WTC11 (cell line): ENCODE measurements at regions not wholly inside any gene's neighbourhood (a gene's known extent, or its start where the extent isn't known, plus 50 kb on each side); places are given as distances from the start of the nearest gene placed in this dataset.

ENCODE experiments used
- ATAC-seq: fragments of 200-7000 bp; cut with Tn5 transposase; 2 replicates; pipeline ENCODE4 v1.10.0; 2021; ENCODE audit warnings: mild to moderate bottlenecking, moderate library complexity
- CTCF ChIA-PET: fragments of 300-600 bp; sonication (Branson Sonifier 250); formaldehyde crosslinking; loops from one replicate; lab custom pipeline; 2021; ENCODE audit warnings: antibody characterized with exemption; lab: Charles Lee
- POLR2A ChIA-PET: fragments of 350-600 bp; sonication (Branson Sonifier 250); formaldehyde crosslinking; loops from one replicate; lab custom pipeline; 2021; ENCODE audit warnings: antibody characterized with exemption; lab: Charles Lee
- DNase-seq: peaks from one replicate; pipeline ENCODE4 v3.0.0; 2021; ENCODE audit warnings: low spot score
- H3K27ac Mint-ChIP-seq: 2 replicates; pipeline ENCODE4 v1.8.0; 2021; ENCODE audit warnings: mixed read lengths
- H3K27me3 Mint-ChIP-seq: 2 replicates; pipeline ENCODE4 v1.8.0; 2021; ENCODE audit warnings: low read depth, mild to moderate bottlenecking, moderate library complexity, mixed read lengths
- H3K36me3 Mint-ChIP-seq: 2 replicates; pipeline ENCODE4 v1.8.0; 2021; ENCODE audit warnings: mixed read lengths
- H3K4me1 Mint-ChIP-seq: 2 replicates; pipeline ENCODE4 v1.8.0; 2022; ENCODE audit warnings: mixed read lengths
- H3K4me3 Mint-ChIP-seq: 2 replicates; pipeline ENCODE4 v1.8.0; 2021; ENCODE audit warnings: mild to moderate bottlenecking, moderate library complexity, mixed read lengths
- H3K9me3 Mint-ChIP-seq: 2 replicates; pipeline ENCODE4 v1.8.0; 2021; ENCODE audit warnings: mixed read lengths
- AR ChIP-seq: fragments of 250-450 bp; sonication (Bioruptor Pico); IDR thresholded peaks from 2 replicates; pipeline ENCODE4 v1.9.0; 2021; ENCODE audit warnings: mild to moderate bottlenecking
- ARID4B ChIP-seq: sonication (generic); formaldehyde crosslinking; IDR thresholded peaks from 2 replicates; pipeline ENCODE4 v1.8.0; 2023; ENCODE audit warnings: missing genetic modification reagents, mild to moderate bottlenecking, borderline replicate concordance
- CREB1 ChIP-seq: sonication (generic); formaldehyde crosslinking; IDR thresholded peaks from 2 replicates; pipeline ENCODE4 v1.8.0; 2023; ENCODE audit warnings: mild to moderate bottlenecking, missing genetic modification reagents
- ELF4 ChIP-seq: sonication (generic); formaldehyde crosslinking; IDR thresholded peaks from 2 replicates; pipeline ENCODE4 v1.8.1; 2022; ENCODE audit warnings: low read depth, mild to moderate bottlenecking, moderate library complexity, missing genetic modification reagents
- FOXP1 ChIP-seq: sonication (generic); formaldehyde crosslinking; IDR thresholded peaks from 2 replicates; pipeline ENCODE4 v1.8.0; 2022; ENCODE audit warnings: missing genetic modification reagents, mild to moderate bottlenecking, moderate library complexity, borderline replicate concordance
- HMGA2 ChIP-seq: fragments of 250-450 bp; sonication (Bioruptor Pico); IDR thresholded peaks from 2 replicates; pipeline ENCODE4 v1.4.0; 2021; ENCODE audit warnings: mild to moderate bottlenecking, moderate library complexity
- IRF1 ChIP-seq: sonication (generic); formaldehyde crosslinking; IDR thresholded peaks from 2 replicates; pipeline ENCODE4 v1.8.0; 2023; ENCODE audit warnings: missing genetic modification reagents
- IRF2 ChIP-seq: sonication (generic); formaldehyde crosslinking; IDR thresholded peaks from 2 replicates; pipeline ENCODE4 v1.8.0; 2022; ENCODE audit warnings: low read depth, missing genetic modification reagents, borderline replicate concordance
- MLX ChIP-seq: sonication (generic); formaldehyde crosslinking; IDR thresholded peaks from 2 replicates; pipeline ENCODE4 v1.8.1; 2023; ENCODE audit warnings: mild to moderate bottlenecking, missing genetic modification reagents, moderate library complexity
- NFE2L1 ChIP-seq: sonication (generic); formaldehyde crosslinking; IDR thresholded peaks from 2 replicates; pipeline ENCODE4 v1.8.1; 2023; ENCODE audit warnings: missing genetic modification reagents
- OVOL2 ChIP-seq: fragments of 250-450 bp; sonication (Bioruptor Pico); IDR thresholded peaks from 2 replicates; pipeline ENCODE4 v1.9.0; 2021; ENCODE audit warnings: mild to moderate bottlenecking, borderline replicate concordance
- PRRX2 ChIP-seq: fragments of 250-450 bp; sonication (Bioruptor Pico); IDR thresholded peaks from 2 replicates; pipeline ENCODE4 v1.8.0; 2021; ENCODE audit warnings: mild to moderate bottlenecking
- SMAD4 ChIP-seq: sonication (generic); formaldehyde crosslinking; IDR thresholded peaks from 2 replicates; pipeline ENCODE4 v1.8.0; 2022; ENCODE audit warnings: mild to moderate bottlenecking, missing genetic modification reagents
- USF1 ChIP-seq: sonication (generic); formaldehyde crosslinking; IDR thresholded peaks from 2 replicates; pipeline ENCODE4 v1.8.0; 2022; ENCODE audit warnings: mild to moderate bottlenecking, missing genetic modification reagents
- ZNF138 ChIP-seq: sonication (generic); formaldehyde crosslinking; conservative IDR thresholded peaks from 2 replicates; pipeline ENCODE4 v1.8.1; 2022; ENCODE audit warnings: mild to moderate bottlenecking, moderate library complexity, missing genetic modification reagents
- ZNF317 ChIP-seq: sonication (generic); formaldehyde crosslinking; IDR thresholded peaks from 2 replicates; pipeline ENCODE4 v1.8.1; 2023; ENCODE audit warnings: low read depth, mild to moderate bottlenecking, moderate library complexity, missing genetic modification reagents, borderline replicate concordance
- ZNF416 ChIP-seq: fragments of 250-450 bp; sonication (Bioruptor Pico); IDR thresholded peaks from 2 replicates; pipeline ENCODE4 v1.9.0; 2021; ENCODE audit warnings: mild to moderate bottlenecking, inconsistent platforms
- ZNF423 ChIP-seq: fragments of 250-450 bp; sonication (Bioruptor Pico); IDR thresholded peaks from 2 replicates; pipeline ENCODE4 v2.1.2; 2022; ENCODE audit warnings: mild to moderate bottlenecking, moderate library complexity
- ZNF532 ChIP-seq: fragments of 250-450 bp; sonication (Bioruptor Pico); IDR thresholded peaks from 2 replicates; pipeline ENCODE4 v1.9.0; 2021; ENCODE audit warnings: mild to moderate bottlenecking, borderline replicate concordance

- TF ChIP-seq ZNF416 (CRISPR knock-in tag) (no peak), USF1 (CRISPR knock-in tag) (no peak), OVOL2 (CRISPR knock-in tag) (no peak), HMGA2 (no peak), ZNF138 (CRISPR knock-in tag) (no peak), AR (CRISPR knock-in tag) (no peak), NFE2L1 (CRISPR knock-in tag) (no peak), CREB1 (CRISPR knock-in tag) (no peak)
- peaks cover 5% of the 10 kb centered on the region; the same call in 1 of the 2 replicates for H3K36me3 Mint-ChIP-seq
- no peaks in the 10 kb centered on the region; the same call in 1 of the 2 replicates for H3K9me3 Mint-ChIP-seq
- ChIA-PET POLR2A (no interaction called here), CTCF (no interaction called here)
- H3K4me1 Mint-ChIP-seq: no peaks in the 10 kb centered on the region
- DNase-seq: no peak
- H3K27ac Mint-ChIP-seq: no peak overlapping the region
- ATAC-seq: no peak
- no peak overlapping the region for H3K4me3 Mint-ChIP-seq
- H3K27me3 Mint-ChIP-seq: no peaks in the 10 kb centered on the region
These were observed 1309.2 kb upstream of the C9orf72 start for GRCh38 chr9:28882529-28882928.

GRCh38 chr9:28883234-28883633 is 1310.0 kb upstream of the C9orf72 start:
- Mint-ChIP-seq H3K4me3 (no peak overlapping the region), H3K36me3 (no peaks in the 10 kb centered on the region), H3K4me1 (no peaks in the 10 kb centered on the region), H3K27me3 (no peaks in the 10 kb centered on the region), H3K9me3 (no peaks in the 10 kb centered on the region), H3K27ac (no peak overlapping the region)
- ChIA-PET CTCF (no interaction called here), POLR2A (no interaction called here)
- ATAC-seq: no peak
- no peak for DNase-seq
- TF ChIP-seq IRF1 (CRISPR knock-in tag) (no peak), ZNF138 (CRISPR knock-in tag) (no peak), IRF2 (CRISPR knock-in tag) (no peak), SMAD4 (no peak), ZNF532 (no peak), ZNF423 (no peak)

GRCh38 chr9:28887188-28887884 is 1314.1 kb upstream of the C9orf72 start:
- H3K27me3 Mint-ChIP-seq: no peaks in the 10 kb centered on the region
- H3K36me3 Mint-ChIP-seq: no peaks in the 10 kb centered on the region
- H3K4me3 Mint-ChIP-seq: no peak overlapping the region
- POLR2A ChIA-PET: no interaction called here
- no peak for DNase-seq
- H3K27ac Mint-ChIP-seq: no peak overlapping the region
- no peaks in the 10 kb centered on the region for H3K4me1 Mint-ChIP-seq
- CTCF ChIA-PET: no interaction called here
- no peaks in the 10 kb centered on the region for H3K9me3 Mint-ChIP-seq
- ATAC-seq: no peak
- TF ChIP-seq ZNF317 (CRISPR knock-in tag): no peak
- no peak for TF ChIP-seq PRRX2 (CRISPR knock-in tag)
- no peak for TF ChIP-seq MLX (CRISPR knock-in tag)
- no peak for TF ChIP-seq ELF4 (CRISPR knock-in tag)
- no peak for TF ChIP-seq ARID4B
- TF ChIP-seq NFE2L1 (CRISPR knock-in tag): no peak
- TF ChIP-seq FOXP1 (CRISPR knock-in tag): no peak
